Activated T-helper 17 cell treated with anti-CD3 and anti-CD28 coated beads, Interleukin-2, amount 50 U/mL, for 72 hours (primary cell): ENCODE measurements at regions not wholly inside any gene's neighbourhood (a gene's known extent, or its start where the extent isn't known, plus 50 kb on each side); places are given as distances from the start of the nearest gene placed in this dataset.
"Not testable (repeated sequence)": the region's sequence is repeated elsewhere in the genome, so short reads cannot be mapped to it uniquely, and the experiment has no call there.

ENCODE experiments used
- ATAC-seq: fragments of 150-1000 bp; cut with Tn5 transposase; replicated peaks from 2 replicates; pipeline ENCODE4 v1.10.0; 2021; ENCODE audit warnings: mild to moderate bottlenecking, moderate library complexity
- H3K27ac Mint-ChIP-seq: one replicate; pipeline ENCODE4 v1.8.0; 2022; ENCODE audit warnings: mixed read lengths
- H3K27me3 Mint-ChIP-seq: one replicate; pipeline ENCODE4 v1.8.0; 2022; ENCODE audit warnings: mixed read lengths
- H3K36me3 Mint-ChIP-seq: one replicate; pipeline ENCODE4 v1.8.0; 2022; ENCODE audit warnings: low read depth, mild to moderate bottlenecking, mixed read lengths
- H3K4me1 Mint-ChIP-seq: one replicate; pipeline ENCODE4 v1.8.0; 2022; ENCODE audit warnings: mixed read lengths
- H3K4me3 Mint-ChIP-seq: one replicate; pipeline ENCODE4 v1.8.0; 2022; ENCODE audit warnings: mild to moderate bottlenecking, mixed read lengths
- H3K9me3 Mint-ChIP-seq: one replicate; pipeline ENCODE4 v1.8.0; 2022; ENCODE audit warnings: mixed read lengths

DNA sequence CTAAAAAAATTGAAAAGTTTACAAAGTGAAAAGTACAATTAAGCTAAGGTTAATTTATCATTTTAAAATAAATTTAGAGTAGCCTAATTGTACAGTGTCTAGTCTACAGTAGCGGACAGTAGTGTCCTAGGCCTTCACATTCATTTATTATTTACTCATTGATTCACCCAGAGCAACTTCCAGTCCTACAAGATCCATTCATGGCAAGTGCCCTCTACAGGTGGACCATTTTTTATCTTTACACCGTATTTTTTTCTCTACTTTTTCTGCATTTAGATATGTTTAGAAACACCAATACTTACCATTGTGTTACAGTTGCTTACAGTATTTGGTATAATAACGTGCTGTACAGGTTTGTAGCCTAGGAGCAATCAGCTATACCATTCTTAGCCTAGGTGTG, 84.1 kb downstream of the TSN start:
- Mint-ChIP-seq H3K27me3 (peaks cover 3% of the 10 kb centered on the region), H3K9me3 (no peaks in the 10 kb centered on the region), H3K4me3 (no peak overlapping the region), H3K4me1 (no peaks in the 10 kb centered on the region), H3K27ac (no peak overlapping the region), H3K36me3 (no peaks in the 10 kb centered on the region)
- no peak for ATAC-seq

- Mint-ChIP-seq H3K27ac (no peak overlapping the region), H3K27me3 (peaks cover 19% of the 10 kb centered on the region), H3K9me3 (no peaks in the 10 kb centered on the region), H3K36me3 (no peaks in the 10 kb centered on the region), H3K4me1 (no peaks in the 10 kb centered on the region), H3K4me3 (no peak overlapping the region)
- ATAC-seq: no peak
These were observed 93.8 kb downstream of the TSN start for GRCh38 chr2:121849236-121849635.

DNA sequence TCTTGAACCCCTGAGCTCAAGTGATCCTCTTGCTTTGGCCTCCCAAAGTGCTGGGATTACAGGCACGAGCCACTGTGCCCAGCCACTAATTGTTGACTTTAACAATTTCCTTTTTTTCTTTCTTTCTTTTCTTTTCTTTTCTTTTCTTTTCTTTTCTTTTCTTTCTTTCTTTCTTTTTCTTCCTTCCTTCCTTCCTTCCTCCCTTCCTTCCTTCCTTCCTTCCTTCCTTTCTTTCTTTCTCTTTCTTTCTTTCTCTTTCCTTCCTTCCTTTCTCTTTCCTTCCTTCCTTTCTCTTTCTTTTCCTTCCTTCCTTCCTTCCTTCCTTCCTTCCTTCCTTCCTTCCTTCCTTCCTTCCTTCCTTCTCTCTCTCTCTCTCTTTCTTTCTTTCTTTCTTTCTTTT, 97.7 kb downstream of the TSN start:
- not testable (repeated sequence) for H3K9me3 Mint-ChIP-seq, H3K4me3 Mint-ChIP-seq, H3K4me1 Mint-ChIP-seq, H3K27ac Mint-ChIP-seq, H3K36me3 Mint-ChIP-seq, ATAC-seq
- H3K27me3 Mint-ChIP-seq: peaks cover 22% of the 10 kb centered on the region

DNA sequence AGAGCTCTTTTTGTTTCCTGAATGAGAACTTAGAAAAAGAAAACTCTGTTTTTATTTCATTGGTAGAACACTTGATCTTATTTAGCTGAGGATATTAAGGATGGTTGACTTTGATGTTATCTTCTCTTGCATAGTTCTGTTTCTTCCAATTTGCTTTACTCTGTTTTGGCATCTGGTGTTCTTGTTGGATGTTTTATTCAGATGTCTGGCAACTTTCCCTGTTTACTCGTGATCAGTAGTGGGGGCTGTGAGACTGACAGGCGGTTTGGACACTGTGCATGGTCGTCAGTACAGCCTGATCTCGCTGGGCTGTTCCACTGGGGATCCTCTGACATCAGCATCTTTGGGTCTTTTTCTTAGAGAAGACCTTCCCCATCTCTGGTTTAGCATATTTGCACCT, 100.1 kb downstream of the TSN start:
- no peak overlapping the region for H3K4me3 Mint-ChIP-seq
- no peaks in the 10 kb centered on the region for H3K36me3 Mint-ChIP-seq
- H3K4me1 Mint-ChIP-seq: no peaks in the 10 kb centered on the region
- no peak for ATAC-seq
- H3K27ac Mint-ChIP-seq: no peak overlapping the region
- H3K9me3 Mint-ChIP-seq: no peaks in the 10 kb centered on the region
- H3K27me3 Mint-ChIP-seq: peaks cover 22% of the 10 kb centered on the region

DNA sequence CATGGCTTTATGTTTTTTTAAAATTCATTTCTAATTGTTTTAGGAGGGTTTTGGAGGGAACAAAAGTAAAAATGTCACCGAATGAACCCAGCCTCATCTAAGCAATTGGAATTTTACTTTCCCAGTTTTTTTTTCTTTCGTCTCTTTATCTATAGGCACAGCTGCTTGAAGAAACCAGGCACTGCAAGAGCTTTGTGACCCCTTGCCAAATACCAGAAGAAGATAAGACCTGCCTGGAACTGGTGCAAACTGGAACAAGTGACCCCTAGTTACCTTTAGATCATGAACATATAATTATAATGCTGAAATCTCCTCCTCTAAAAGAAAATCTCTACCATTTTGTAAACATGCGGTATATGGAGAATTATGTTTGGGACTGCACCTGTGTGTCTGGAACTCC, 100.9 kb downstream of the TSN start:
- H3K4me3 Mint-ChIP-seq: no peak overlapping the region
- peaks cover 26% of the 10 kb centered on the region for H3K27me3 Mint-ChIP-seq
- ATAC-seq: no peak
- no peaks in the 10 kb centered on the region for H3K9me3 Mint-ChIP-seq
- H3K36me3 Mint-ChIP-seq: no peaks in the 10 kb centered on the region
- no peaks in the 10 kb centered on the region for H3K4me1 Mint-ChIP-seq
- H3K27ac Mint-ChIP-seq: no peak overlapping the region

GRCh38 chr2:121858369-121858768, 102.9 kb downstream of the TSN start:
- Mint-ChIP-seq H3K27me3 (peaks cover 30% of the 10 kb centered on the region), H3K4me3 (no peak overlapping the region), H3K27ac (no peak overlapping the region), H3K4me1 (no peaks in the 10 kb centered on the region), H3K36me3 (no peaks in the 10 kb centered on the region), H3K9me3 (no peaks in the 10 kb centered on the region)
- no peak for ATAC-seq

DNA sequence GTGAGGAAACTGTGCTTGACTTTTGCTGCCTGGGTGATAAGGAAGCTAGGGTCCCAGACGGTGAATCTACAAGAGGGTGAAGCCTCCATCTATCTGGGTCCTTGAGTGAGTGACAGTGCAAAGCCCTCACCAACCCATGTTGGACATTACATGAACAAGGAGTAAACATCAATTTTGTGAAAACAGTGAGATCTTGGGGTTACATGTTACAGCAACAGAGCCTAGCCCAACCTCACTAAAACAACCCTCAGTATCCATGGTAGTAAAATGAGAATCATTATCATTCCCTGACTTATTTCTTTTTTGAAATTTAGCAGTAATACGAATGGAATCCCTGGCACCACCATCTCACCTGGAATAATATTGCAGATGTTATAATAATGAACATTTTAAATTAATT, 103.4 kb downstream of the TSN start:
- no peak for ATAC-seq
- peaks cover 3% of the 10 kb centered on the region for H3K9me3 Mint-ChIP-seq
- no peak overlapping the region for H3K27ac Mint-ChIP-seq
- no peaks in the 10 kb centered on the region for H3K36me3 Mint-ChIP-seq
- H3K27me3 Mint-ChIP-seq: peaks cover 32% of the 10 kb centered on the region
- no peak overlapping the region for H3K4me3 Mint-ChIP-seq
- H3K4me1 Mint-ChIP-seq: no peaks in the 10 kb centered on the region

- no peak for ATAC-seq
These were observed 104.7 kb downstream of the TSN start for GRCh38 chr2:121860033-121860757.

GRCh38 chr2:121860758-121861227, 105.3 kb downstream of the TSN start:
- no peak overlapping the region for H3K4me3 Mint-ChIP-seq
- H3K36me3 Mint-ChIP-seq: no peaks in the 10 kb centered on the region
- H3K4me1 Mint-ChIP-seq: no peaks in the 10 kb centered on the region
- no peak overlapping the region for H3K27ac Mint-ChIP-seq
- H3K9me3 Mint-ChIP-seq: peaks cover 4% of the 10 kb centered on the region
- peaks cover 34% of the 10 kb centered on the region for H3K27me3 Mint-ChIP-seq
- ATAC-seq: no peak

More at GRCh38 chr2:121860033-121860757, 104.7 kb downstream of the TSN start:
- no peak overlapping the region for H3K4me3 Mint-ChIP-seq
- H3K27ac Mint-ChIP-seq: no peak overlapping the region
- H3K4me1 Mint-ChIP-seq: no peaks in the 10 kb centered on the region
- H3K27me3 Mint-ChIP-seq: peaks cover 34% of the 10 kb centered on the region
- no peaks in the 10 kb centered on the region for H3K36me3 Mint-ChIP-seq
- H3K9me3 Mint-ChIP-seq: peaks cover 4% of the 10 kb centered on the region

GRCh38 chr2:121862286-121862685, 106.8 kb downstream of the TSN start:
- peaks cover 32% of the 10 kb centered on the region for H3K27me3 Mint-ChIP-seq

DNA sequence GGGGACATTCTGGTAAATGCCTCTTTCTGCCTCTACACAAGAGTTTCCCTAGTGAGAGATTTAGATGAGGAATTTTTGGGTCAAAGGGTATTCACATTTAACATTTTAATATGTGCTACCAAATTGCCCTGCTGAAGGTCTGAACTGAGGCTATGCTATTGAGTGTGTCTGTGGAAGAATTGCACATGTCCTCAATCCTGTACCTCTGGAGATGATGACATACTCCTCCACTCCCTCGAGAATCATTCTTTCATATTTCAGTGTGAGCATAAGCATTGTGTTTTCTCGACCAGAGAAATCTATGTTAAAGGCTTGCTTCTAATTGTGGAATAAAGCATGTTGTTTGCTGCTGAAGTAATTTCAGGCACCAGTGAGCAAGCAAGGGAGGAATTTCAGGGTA, 110.5 kb downstream of the TSN start:
- Mint-ChIP-seq H3K36me3 (no peaks in the 10 kb centered on the region), H3K9me3 (peaks cover 4% of the 10 kb centered on the region), H3K4me1 (no peaks in the 10 kb centered on the region), H3K4me3 (no peak overlapping the region), H3K27ac (no peak overlapping the region), H3K27me3 (peaks cover 25% of the 10 kb centered on the region)
- no peak for ATAC-seq

More at GRCh38 chr2:121862286-121862685, 106.8 kb downstream of the TSN start:
- peaks cover 4% of the 10 kb centered on the region for H3K9me3 Mint-ChIP-seq
- no peak overlapping the region for H3K4me3 Mint-ChIP-seq
- H3K36me3 Mint-ChIP-seq: no peaks in the 10 kb centered on the region
- no peaks in the 10 kb centered on the region for H3K4me1 Mint-ChIP-seq
- ATAC-seq: no peak
- no peak overlapping the region for H3K27ac Mint-ChIP-seq

DNA sequence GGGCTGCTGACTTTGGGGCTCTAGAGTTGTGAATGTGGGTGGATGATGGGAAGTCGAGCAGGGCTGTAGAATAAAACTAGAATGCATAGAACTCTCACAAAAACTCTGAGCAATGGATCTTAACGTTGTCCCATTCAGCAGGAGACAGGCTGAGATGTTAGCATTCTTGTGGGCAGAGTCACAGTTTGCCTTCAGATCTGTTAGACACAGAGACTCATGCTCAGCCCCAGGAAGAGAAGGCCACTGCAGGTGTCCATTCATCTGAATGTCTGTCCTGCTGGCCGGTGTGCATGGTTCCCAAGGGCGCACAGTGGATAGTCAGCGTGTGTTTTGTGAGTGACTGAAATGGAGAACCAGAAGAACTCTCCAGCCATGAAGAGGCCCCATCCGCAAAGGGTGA, 111.3 kb downstream of the TSN start:
- peaks cover 4% of the 10 kb centered on the region for H3K9me3 Mint-ChIP-seq
- no peak overlapping the region for H3K27ac Mint-ChIP-seq
- peaks cover 19% of the 10 kb centered on the region for H3K27me3 Mint-ChIP-seq
- no peaks in the 10 kb centered on the region for H3K4me1 Mint-ChIP-seq
- ATAC-seq: no peak
- no peak overlapping the region for H3K4me3 Mint-ChIP-seq
- H3K36me3 Mint-ChIP-seq: no peaks in the 10 kb centered on the region

GRCh38 chr2:121868652-121869051, 113.2 kb downstream of the TSN start:
- Mint-ChIP-seq H3K4me1 (no peaks in the 10 kb centered on the region), H3K4me3 (no peak overlapping the region), H3K36me3 (no peaks in the 10 kb centered on the region), H3K27ac (no peak overlapping the region), H3K9me3 (peaks cover 4% of the 10 kb centered on the region), H3K27me3 (peaks cover 14% of the 10 kb centered on the region)
- ATAC-seq: no peak

GRCh38 chr2:121869363-121869762, 113.9 kb downstream of the TSN start:
- Mint-ChIP-seq H3K36me3 (no peaks in the 10 kb centered on the region), H3K4me3 (no peak overlapping the region), H3K9me3 (no peaks in the 10 kb centered on the region), H3K27me3 (peaks cover 14% of the 10 kb centered on the region), H3K4me1 (no peaks in the 10 kb centered on the region), H3K27ac (no peak overlapping the region)
- ATAC-seq: no peak

DNA sequence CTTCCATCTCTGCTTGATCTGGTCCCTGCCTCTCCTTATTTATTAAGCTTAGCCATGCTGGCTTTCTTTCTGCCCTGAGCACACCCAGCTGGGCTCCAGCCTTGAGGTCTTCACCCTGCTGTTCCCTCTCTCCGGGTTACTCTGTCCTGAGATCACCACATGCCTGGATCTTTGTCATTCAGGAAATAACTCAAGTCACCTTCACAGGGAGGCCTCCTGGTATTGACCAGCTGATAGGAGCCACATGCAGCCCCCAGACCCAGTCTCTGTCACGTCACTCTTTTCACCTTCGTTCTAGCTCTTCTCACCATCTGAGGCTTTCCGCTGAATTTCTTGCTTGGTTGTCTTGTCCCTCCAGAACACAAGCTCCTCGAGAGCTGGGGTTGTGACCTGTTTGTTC, 114.4 kb downstream of the TSN start:
- no peak for ATAC-seq
- H3K4me3 Mint-ChIP-seq: no peak overlapping the region
- H3K27me3 Mint-ChIP-seq: peaks cover 16% of the 10 kb centered on the region
- H3K4me1 Mint-ChIP-seq: no peaks in the 10 kb centered on the region
- no peak overlapping the region for H3K27ac Mint-ChIP-seq
- no peaks in the 10 kb centered on the region for H3K36me3 Mint-ChIP-seq
- H3K9me3 Mint-ChIP-seq: no peaks in the 10 kb centered on the region

DNA sequence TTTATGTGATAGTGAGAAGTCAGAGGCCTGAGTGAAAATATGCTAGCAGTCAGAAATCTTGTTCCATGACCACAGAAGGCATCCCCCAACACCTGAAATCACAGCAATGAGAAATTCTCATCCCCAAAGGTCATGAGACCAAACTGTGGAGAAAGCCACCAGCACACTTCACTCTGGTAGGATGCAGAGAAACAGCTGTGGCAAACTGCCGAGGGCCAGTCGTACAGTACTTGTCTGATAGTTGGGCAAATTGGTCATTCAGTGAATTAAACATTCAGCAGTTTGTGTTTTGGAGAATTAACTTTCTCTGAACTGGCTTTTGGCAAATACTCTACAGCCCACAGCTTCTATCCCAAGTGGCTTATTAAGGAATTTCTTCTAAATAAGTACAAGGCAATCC, 117.2 kb downstream of the TSN start:
- peaks cover 10% of the 10 kb centered on the region for H3K27me3 Mint-ChIP-seq
- H3K4me3 Mint-ChIP-seq: no peak overlapping the region
- H3K36me3 Mint-ChIP-seq: no peaks in the 10 kb centered on the region
- H3K9me3 Mint-ChIP-seq: no peaks in the 10 kb centered on the region
- no peak for ATAC-seq
- no peak overlapping the region for H3K27ac Mint-ChIP-seq
- H3K4me1 Mint-ChIP-seq: no peaks in the 10 kb centered on the region
